GM12891 (cell line): ENCODE measurements at regions not wholly inside any gene's neighbourhood (a gene's known extent, or its start where the extent isn't known, plus 50 kb on each side); places are given as distances from the start of the nearest gene placed in this dataset.

Experiments used
- PAX5 ChIP-seq: IDR thresholded peaks from 2 replicates; pipeline ENCODE4 v1.6.1; 2011; ENCODE audit warnings: low read length, moderate library complexity, mild to moderate bottlenecking; ENCODE audit not compliant: insufficient read depth, severe bottlenecking
- POLR2A ChIP-seq: IDR thresholded peaks from 2 replicates; pipeline ENCODE4 v1.6.1; 2011; ENCODE audit warnings: low read depth, low read length, control low read depth
- POLR2AphosphoS5 ChIP-seq: IDR thresholded peaks from 2 replicates; pipeline ENCODE4 v1.6.1; 2011; ENCODE audit warnings: low read depth, low read length, control low read depth
- POU2F2 ChIP-seq: IDR thresholded peaks from 2 replicates; pipeline ENCODE4 v1.6.1; 2011; ENCODE audit warnings: low read depth, mild to moderate bottlenecking, control low read depth, low read length, moderate library complexity
- SPI1 ChIP-seq: IDR thresholded peaks from 2 replicates; pipeline ENCODE4 v1.6.1; 2011; ENCODE audit warnings: low read depth, low read length, control low read depth
- TAF1 ChIP-seq: IDR thresholded peaks from 2 replicates; pipeline ENCODE4 v1.6.1; 2011; ENCODE audit warnings: low read depth, low read length, control low read depth

DNA sequence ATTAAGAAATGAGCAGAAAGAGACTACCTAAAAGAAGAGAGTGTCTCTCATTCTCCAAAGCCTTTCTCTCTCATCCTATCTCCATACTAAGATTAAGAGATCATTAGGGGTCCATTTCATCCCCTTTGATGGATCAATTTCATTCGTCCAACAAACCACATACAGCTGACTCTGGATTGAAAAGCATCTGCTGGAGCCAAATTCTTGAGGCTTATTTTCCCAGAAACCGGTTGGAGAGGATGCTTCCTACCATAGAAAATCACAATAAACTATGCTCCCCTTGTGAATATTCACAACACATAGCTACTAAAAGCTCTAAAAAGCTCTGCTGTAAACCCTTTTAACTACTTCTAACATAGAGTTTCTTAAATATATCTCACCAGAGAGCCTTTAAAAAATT is 755.0 kb upstream of the ZNF608 start:
- TF ChIP-seq POLR2A: no peak
- TF ChIP-seq POLR2AphosphoS5: no peak
- no peak for TF ChIP-seq SPI1
- no peak for TF ChIP-seq TAF1
- TF ChIP-seq PAX5: no peak
- TF ChIP-seq POU2F2: no peak
